ENCODE measurements at regions not wholly inside any gene's neighbourhood (a gene's known extent, or its start where the extent isn't known, plus 50 kb on each side); places are given as distances from the start of the nearest gene placed in this dataset.

DNA sequence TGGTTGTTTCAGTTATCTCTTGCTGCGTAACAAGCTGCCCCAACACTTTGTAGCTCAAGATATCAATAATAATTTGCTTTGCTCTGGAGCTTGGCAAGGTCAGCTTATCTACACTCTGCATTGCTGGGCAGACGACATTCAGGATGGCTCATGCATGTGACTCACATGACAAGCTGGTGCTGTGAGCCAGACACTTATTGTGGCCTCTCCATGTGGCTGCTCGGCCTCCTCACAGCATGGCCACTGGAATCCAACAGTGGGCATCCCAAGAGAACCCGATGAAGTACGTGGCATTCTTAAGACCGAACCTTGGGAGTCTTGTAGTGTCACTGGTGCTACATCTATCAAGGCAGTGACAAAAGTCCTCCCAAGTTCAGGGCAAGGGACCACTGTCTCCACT, 94.2 kb upstream of the MVB12B start:
- TF ChIP-seq, protein P1, sequence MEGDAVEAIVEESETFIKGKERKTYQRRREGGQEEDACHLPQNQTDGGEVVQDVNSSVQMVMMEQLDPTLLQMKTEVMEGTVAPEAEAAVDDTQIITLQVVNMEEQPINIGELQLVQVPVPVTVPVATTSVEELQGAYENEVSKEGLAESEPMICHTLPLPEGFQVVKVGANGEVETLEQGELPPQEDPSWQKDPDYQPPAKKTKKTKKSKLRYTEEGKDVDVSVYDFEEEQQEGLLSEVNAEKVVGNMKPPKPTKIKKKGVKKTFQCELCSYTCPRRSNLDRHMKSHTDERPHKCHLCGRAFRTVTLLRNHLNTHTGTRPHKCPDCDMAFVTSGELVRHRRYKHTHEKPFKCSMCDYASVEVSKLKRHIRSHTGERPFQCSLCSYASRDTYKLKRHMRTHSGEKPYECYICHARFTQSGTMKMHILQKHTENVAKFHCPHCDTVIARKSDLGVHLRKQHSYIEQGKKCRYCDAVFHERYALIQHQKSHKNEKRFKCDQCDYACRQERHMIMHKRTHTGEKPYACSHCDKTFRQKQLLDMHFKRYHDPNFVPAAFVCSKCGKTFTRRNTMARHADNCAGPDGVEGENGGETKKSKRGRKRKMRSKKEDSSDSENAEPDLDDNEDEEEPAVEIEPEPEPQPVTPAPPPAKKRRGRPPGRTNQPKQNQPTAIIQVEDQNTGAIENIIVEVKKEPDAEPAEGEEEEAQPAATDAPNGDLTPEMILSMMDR (IDR thresholded peaks at IDR 0.05; ENCODE audit: borderline replicate concordance, insufficient read depth, low read depth, low read length): no peak

DNA sequence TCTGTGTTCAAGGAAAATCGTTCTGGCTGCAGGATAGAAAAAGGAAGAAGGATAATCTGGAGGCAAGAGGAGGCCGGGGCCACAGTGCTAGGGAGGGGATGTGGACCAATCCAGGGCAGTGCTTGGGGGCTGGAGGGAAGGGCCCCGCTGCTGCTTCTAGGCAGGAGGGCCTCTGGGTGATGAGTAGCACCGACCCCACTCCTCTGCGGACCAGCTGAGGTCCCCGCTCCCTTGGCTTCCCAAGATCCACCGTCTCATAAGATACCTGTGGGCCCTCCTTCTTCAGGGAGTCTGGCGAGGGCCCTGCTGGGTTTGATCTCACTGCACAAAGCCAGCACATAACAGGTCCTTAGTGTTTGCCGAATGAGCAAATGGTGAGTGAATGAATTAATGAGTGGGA, 93.5 kb upstream of the MVB12B start:
- TF ChIP-seq, protein P1 (IDR thresholded peaks at IDR 0.05; ENCODE audit: borderline replicate concordance, insufficient read depth, low read depth, low read length): no peak
- no peak overlapping the region for H3K4me3 ChIP-seq (ENCODE audit: low read depth, low read length)

More for the DNA sequence above, 94.2 kb upstream of the MVB12B start:
- H3K4me3 ChIP-seq (ENCODE audit: low read depth, low read length): no peak overlapping the region

DNA sequence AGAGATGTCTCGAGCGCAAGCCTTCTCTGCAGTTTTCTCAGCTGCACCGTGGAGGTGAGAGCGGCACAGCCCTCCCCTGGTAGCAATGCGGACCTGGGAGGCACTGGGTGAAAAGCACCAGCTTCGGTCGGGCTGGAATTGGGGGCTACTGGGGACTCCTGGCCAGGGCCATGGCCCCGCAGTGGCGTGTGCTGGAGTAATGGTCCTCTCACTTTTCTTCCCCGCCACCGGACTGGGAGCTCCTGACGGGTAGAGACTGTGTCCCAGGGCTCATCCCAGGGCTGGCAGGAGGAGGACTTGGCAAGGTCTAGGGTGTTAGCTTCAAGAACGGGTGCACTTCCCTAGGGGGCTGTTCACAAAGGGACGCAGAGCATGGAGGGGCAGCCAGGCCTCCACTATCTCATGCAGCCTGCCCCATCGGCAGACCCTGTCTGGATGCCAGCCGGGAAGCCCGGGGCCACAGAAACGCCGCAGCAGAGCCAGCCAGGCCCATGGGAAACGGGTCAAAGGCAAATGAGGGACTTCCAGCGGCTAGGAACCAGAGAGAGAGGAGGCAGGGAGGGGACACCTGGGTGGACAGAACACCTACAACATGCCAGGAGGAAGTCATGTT, 92.6 kb upstream of the MVB12B start:
- TF ChIP-seq, protein P1 (IDR thresholded peaks at IDR 0.05; ENCODE audit: borderline replicate concordance, insufficient read depth, low read depth, low read length): no peak
- no peak overlapping the region for H3K4me3 ChIP-seq (ENCODE audit: low read depth, low read length)

DNA sequence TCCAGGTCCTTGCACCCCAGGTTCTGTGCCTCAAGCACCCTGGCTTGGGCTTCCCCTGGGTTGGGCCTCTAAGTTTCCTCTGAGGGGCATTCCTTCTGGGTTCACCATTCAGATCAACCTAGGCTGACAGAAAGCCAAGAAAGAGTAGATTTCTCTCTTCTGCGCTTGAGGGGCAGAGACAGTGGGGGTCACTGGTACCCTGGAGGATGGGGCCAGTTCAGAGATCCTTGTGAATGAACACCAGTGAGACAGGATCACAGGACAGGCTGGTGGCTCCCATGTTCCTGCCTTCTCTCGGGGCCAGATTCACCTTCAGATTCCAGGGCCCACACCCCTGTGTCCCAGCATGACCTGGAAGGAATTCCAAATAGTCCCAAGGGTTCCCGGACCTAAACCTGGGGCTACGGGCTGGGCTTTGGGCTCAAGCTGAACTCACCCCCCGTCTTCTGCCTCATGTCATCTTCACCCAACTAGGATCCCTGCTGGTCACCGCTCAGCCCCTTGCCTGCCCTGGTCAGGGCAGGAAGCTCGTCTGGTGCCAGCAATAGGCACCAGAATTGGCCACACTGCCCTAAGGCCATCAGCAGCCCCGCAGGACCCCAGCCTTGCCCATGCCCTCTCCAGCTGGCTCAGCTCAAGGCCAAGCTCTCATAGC, 91.8 kb upstream of the MVB12B start:
- H3K4me3 ChIP-seq (ENCODE audit: low read depth, low read length): no peak overlapping the region
- TF ChIP-seq, protein P1 (IDR thresholded peaks at IDR 0.05; ENCODE audit: borderline replicate concordance, insufficient read depth, low read depth, low read length): no peak

DNA sequence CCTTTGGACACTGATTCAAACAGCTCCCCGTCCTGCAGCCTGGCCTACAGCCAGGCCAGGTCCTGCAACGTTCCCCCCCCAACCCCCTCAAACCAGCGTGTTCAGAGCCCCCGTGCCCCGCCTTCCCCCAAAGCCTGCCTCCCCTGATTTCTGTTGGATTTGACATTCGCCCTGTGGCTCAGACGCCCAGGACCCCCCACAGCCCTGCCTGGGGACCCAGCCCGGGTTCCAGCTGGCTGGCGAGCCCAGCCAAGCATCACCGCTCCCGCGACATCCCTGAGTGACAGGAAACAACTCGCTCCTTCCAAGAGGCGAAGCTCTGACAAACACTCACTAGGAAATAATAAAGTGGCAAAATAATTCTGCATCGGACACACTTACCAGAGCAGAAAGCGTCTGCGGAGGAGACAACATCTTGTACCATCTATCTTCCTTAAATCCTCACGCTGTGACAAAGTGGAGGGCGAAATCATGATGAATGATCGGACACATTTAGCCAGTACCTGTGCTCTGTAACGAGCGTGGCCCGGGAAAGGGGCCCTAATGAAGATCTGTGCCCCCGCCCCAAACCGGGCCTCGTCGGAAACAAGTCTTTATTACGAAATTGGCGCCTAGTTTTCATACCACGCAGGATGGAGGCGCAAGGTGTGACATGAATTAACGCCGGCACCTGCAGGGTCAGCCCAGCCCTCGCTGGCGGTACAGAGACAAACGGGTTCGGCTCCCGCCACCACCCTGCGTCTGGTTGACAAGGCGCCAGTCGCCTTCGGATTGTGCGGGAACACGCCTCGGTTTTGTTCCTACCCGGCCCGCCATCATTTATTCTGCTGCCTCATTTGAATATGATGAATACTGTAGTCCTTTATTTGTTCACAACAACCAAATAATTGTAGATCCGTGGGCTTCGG, 91.0 kb upstream of the MVB12B start:
- TF ChIP-seq, protein P1 (IDR thresholded peaks at IDR 0.05; ENCODE audit: borderline replicate concordance, insufficient read depth, low read depth, low read length): no peak

DNA sequence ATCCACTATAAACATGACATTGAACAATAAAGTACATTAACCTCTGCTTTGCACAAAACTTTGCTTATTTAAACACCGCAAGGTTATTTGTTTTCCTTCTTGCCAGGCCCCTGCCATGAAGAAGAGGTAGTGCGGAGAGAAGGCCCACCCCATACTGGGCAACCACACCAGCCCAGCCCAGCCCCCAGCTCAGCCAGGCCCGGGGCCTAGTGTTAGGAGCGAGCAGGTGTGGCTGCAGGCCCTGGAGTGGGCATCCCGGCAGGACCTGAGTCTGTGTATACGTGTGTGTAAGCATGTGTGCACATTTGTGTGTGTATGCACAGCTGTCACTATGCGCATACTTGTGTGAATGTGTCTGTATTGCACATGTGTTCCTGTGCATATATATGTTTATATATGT, 90.4 kb upstream of the MVB12B start:
- TF ChIP-seq, protein P1 (IDR thresholded peaks at IDR 0.05; ENCODE audit: borderline replicate concordance, insufficient read depth, low read depth, low read length): no peak
- H3K4me3 ChIP-seq (ENCODE audit: low read depth, low read length): no peak overlapping the region

More for the DNA sequence above, 91.0 kb upstream of the MVB12B start:
- H3K4me3 ChIP-seq (ENCODE audit: low read depth, low read length): no peak overlapping the region

All from GM12875 (cell line).